GM13976 (cell line): ENCODE measurements at regions not wholly inside any gene's neighbourhood (a gene's known extent, or its start where the extent isn't known, plus 50 kb on each side); places are given as distances from the start of the nearest gene placed in this dataset.
A peak's percentile ranks its signal among the peaks of the same experiment; 100 is the strongest.

Source experiments
- DNase-seq: peaks from one replicate; pipeline ENCODE4 v3.0.0; 2012; ENCODE audit warnings: low spot score
- in situ Hi-C: fragments of 300-500 bp; cut with MboI; formaldehyde crosslinking; loops from one replicate; pipeline ENCODE4 v1.12.0; 2022; ENCODE audit warnings: low sequenced_read_pairs, mixed read lengths, inconsistent platforms; ENCODE audit not compliant: unreplicated experiment
- TF ChIP-seq, protein P1 (sequence below): IDR thresholded peaks from 2 replicates; pipeline ENCODE4 v1.5.1; 2012; ENCODE audit warnings: borderline replicate concordance, mild to moderate bottlenecking; ENCODE audit not compliant: insufficient read depth; ENCODE audit errors: extremely low read depth, missing control alignments, control extremely low read depth

DNA sequence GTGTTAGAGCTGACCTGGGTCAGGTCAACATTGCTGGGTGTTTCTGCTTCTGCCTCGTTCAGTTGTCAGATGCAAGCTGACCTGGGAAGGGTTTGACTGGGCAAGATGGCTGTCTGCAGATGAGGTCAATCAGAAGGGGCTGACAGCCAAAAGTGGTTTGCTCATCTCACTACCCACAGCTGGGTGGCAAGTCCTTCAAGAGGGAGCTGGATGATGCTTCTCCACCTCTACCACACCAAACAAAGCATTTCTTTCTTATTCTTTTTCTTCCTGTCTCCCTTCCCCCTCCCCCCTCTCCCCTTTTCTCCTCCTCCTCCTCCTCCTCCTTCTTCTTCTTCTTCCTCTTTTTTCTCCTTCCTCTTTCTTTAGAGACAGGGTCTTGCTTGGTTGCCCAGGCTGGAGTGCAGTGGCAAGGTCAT lies 268.2 kb upstream of the PLEKHG7 start:
- no peak for DNase-seq
- in situ Hi-C loops, result no loop called here
- TF ChIP-seq, protein P1, sequence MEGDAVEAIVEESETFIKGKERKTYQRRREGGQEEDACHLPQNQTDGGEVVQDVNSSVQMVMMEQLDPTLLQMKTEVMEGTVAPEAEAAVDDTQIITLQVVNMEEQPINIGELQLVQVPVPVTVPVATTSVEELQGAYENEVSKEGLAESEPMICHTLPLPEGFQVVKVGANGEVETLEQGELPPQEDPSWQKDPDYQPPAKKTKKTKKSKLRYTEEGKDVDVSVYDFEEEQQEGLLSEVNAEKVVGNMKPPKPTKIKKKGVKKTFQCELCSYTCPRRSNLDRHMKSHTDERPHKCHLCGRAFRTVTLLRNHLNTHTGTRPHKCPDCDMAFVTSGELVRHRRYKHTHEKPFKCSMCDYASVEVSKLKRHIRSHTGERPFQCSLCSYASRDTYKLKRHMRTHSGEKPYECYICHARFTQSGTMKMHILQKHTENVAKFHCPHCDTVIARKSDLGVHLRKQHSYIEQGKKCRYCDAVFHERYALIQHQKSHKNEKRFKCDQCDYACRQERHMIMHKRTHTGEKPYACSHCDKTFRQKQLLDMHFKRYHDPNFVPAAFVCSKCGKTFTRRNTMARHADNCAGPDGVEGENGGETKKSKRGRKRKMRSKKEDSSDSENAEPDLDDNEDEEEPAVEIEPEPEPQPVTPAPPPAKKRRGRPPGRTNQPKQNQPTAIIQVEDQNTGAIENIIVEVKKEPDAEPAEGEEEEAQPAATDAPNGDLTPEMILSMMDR, result no peak

DNA sequence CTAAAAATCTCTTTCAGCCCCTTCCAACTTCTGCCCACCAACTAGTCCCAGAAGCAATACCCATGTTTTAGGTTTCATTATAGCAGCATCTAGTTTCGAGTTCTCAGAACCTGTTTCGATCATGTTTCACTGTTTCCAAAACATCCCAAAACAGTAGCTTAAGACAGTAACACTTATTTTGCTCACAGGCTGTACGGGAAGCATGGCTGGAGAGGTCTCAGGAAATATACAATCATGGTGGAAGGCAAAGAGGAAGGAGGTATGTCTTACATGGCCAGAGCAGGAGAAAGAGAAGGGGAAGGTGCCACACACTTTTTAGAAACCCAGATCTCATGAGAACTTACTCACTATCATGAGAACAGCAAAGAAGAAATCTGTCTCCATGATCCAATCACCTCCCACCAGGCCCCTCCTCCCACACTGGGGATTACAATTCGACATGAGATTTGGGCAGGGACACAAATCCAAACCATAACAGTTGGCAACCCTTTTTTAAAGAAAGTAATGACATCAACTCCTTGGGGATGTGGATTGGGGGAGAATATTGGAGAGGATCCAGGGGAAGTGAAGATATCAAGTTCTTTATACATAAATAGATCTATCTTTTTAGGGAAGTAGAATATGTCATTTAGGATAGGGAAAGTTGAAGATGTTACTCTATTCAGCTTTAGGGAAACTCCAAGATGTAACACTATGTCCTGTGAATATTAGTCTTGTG lies 269.9 kb upstream of the PLEKHG7 start:
- in situ Hi-C loops, result no loop called here

DNA sequence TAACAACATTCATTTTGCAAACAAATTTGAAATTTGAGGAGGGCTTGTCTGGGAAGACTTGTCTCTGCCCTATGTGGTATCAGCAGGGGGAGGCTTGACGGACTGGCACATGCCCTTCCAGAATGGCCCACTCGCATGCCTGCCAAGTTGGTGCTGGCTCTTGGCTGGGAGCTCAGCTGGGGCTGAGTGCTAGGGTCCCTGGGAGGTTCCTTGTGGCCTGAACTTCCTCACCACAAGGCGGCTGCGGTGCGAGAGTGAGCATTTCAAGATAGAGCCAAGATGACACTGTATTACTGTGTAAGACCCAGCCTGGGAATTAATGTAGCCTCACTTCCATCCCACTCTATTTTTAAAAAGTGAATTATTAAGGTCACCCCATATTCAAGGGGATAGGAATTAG lies 271.6 kb upstream of the PLEKHG7 start:
- in situ Hi-C loops, result no loop called here
- DNase-seq, result no peak
- TF ChIP-seq, protein P1, result peak; percentile 25

More for the DNA sequence above, 269.9 kb upstream of the PLEKHG7 start:
- TF ChIP-seq, protein P1, result no peak
- DNase-seq, result peak; percentile 33

DNA sequence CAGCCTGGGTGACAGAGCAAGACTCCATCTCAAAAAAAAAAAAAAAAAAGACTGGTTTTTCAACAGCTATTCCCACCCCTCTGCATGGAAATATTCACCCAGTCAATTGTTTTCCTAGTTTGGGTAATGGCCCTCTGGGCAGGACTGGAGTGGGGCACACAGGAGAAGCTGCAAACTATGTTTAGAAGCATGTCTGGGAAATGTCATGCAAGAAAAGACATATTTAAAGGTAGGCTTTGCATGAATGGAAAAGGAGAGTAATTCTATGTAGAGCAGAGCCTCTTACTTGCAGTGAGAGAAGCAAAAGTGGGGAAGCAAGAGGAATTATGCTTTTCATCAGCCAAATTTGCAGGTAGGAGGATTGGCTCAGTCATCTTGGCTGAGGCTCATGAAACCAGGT lies 276.5 kb upstream of the PLEKHG7 start:
- no peak for DNase-seq
- in situ Hi-C loops, result no loop called here
- TF ChIP-seq, protein P1, result no peak

DNA sequence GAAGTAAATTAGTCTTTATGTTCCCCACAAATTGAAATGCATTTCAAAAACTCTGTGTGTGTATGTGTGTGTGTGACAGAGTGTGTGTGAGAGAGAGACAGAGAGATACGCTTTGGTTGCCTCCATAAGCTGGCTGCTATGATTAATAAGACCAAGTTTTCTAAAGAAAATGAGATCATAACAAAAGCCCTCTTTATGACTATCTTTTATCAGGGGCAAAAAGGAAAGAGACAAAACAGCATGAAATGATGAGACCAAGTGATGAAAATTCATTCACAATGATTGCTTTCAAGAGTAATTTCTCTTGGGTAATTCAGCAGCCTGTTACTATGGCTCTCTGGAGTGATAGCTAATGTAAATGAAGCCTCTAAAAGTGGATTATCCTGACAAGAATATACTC lies 277.6 kb upstream of the PLEKHG7 start:
- TF ChIP-seq, protein P1, result no peak
- no peak for DNase-seq
- in situ Hi-C loops, result no loop called here

DNA sequence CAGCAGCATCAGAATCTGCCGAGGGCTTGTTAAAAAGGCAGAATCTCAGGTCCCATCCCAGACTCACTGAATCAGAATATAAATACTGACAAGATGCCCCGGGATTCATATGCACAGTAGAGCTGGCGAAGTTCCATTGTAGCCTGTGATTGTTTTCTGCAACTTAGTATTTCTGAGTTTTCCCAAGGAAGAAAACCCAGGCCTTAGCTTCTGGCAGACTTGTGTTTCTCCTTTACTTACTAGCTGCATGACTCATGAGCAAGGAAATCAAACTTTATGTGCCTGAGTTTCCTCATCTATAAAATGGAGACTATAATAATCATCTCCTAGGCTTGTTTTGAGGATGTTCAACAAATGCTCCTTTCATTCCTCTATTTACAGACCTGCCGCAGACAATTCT lies 278.5 kb upstream of the PLEKHG7 start:
- no peak for DNase-seq
- TF ChIP-seq, protein P1, result no peak
- in situ Hi-C loops, result no loop called here
